Upper lobe of right lung (tissue), 1 donor: ENCODE measurements at regions not wholly inside any gene's neighbourhood (a gene's known extent, or its start where the extent isn't known, plus 50 kb on each side); places are given as distances from the start of the nearest gene placed in this dataset.

ENCODE experiments used
- ATAC-seq: fragments of 200-7000 bp; cut with Tn5 transposase; one replicate; pipeline ENCODE4 v1.9.1; 2020; ENCODE audit warnings: mild to moderate bottlenecking, moderate library complexity
- DNase-seq: peaks from one replicate; pipeline ENCODE4 v3.0.0-alpha.2; 2020
- H3K27ac ChIP-seq: fragments of 200-600 bp; one replicate; pipeline ENCODE4 v1.8.0; 2022
- H3K27me3 ChIP-seq: fragments of 200-600 bp; one replicate; pipeline ENCODE4 v1.8.0; 2022; ENCODE audit warnings: mild to moderate bottlenecking
- H3K36me3 ChIP-seq: fragments of 200-600 bp; one replicate; pipeline ENCODE4 v1.8.0; 2022
- H3K4me1 ChIP-seq: fragments of 200-600 bp; one replicate; pipeline ENCODE4 v1.8.0; 2022
- H3K4me3 ChIP-seq: fragments of 200-600 bp; one replicate; pipeline ENCODE4 v1.8.0; 2022; ENCODE audit warnings: mild to moderate bottlenecking
- H3K9me3 ChIP-seq: fragments of 200-600 bp; one replicate; pipeline ENCODE4 v1.8.0; 2022
- intact Hi-C: fragments of 100-400 bp; cut with DNase I; formaldehyde crosslinking; loops from one replicate; pipeline ENCODE4 v1.11.0; 2022
- TF ChIP-seq, protein P1 (sequence below): fragments of 200-600 bp; IDR thresholded peaks from one replicate; pipeline ENCODE4 v1.8.0; 2022; ENCODE audit warnings: antibody characterized with exemption
- donor health status: DM: no; HTN: yes; CAD: no; lungs with severe emphysema.

DNA sequence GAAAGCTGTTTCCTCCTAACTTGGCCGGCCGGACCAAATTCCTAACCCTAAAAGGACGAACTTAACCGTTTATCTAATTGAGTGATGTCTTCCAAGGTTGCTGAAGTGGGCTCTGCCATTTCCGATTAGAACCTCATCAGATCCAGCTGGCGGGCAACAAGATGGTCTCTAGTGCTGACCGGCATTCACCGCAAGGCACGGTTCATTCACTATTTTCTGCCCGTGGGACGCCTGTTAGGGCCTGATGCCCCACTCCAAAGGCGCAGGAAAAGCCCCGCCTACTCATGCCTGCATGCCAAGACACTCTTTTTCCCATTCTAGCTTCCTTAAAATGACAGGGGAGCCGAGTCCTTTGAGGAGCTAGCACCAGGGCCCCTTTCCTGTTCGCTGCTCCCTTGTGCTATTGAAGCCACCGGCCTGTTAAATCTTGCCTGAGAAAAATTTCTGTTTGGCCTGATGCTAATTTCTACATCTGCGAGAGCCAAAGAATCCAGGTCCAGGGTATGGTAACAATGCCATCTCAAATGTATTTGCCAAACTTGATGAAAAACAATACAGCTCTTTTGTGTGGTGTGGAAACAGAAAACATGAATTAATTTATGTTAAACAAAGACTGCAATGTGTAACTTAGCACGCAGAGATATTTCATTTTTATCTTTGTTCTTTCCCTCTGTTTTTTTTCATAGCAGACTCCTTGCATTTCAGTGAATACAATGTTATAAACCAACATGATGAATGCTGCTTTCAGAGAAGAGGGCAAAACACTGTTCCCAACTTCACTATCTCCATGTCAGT, 1071.2 kb upstream of the USP15 start:
- Histone ChIP-seq H3K9me3 (no peaks in the 10 kb centered on the region), H3K27me3 (no peaks in the 10 kb centered on the region), H3K27ac (no peak overlapping the region), H3K4me1 (no peaks in the 10 kb centered on the region), H3K4me3 (no peak overlapping the region), H3K36me3 (no peaks in the 10 kb centered on the region)
- DNase-seq = no peak
- intact Hi-C loops = no loop called here
- TF ChIP-seq, protein P1, sequence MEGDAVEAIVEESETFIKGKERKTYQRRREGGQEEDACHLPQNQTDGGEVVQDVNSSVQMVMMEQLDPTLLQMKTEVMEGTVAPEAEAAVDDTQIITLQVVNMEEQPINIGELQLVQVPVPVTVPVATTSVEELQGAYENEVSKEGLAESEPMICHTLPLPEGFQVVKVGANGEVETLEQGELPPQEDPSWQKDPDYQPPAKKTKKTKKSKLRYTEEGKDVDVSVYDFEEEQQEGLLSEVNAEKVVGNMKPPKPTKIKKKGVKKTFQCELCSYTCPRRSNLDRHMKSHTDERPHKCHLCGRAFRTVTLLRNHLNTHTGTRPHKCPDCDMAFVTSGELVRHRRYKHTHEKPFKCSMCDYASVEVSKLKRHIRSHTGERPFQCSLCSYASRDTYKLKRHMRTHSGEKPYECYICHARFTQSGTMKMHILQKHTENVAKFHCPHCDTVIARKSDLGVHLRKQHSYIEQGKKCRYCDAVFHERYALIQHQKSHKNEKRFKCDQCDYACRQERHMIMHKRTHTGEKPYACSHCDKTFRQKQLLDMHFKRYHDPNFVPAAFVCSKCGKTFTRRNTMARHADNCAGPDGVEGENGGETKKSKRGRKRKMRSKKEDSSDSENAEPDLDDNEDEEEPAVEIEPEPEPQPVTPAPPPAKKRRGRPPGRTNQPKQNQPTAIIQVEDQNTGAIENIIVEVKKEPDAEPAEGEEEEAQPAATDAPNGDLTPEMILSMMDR = no peak
- ATAC-seq = no peak

DNA sequence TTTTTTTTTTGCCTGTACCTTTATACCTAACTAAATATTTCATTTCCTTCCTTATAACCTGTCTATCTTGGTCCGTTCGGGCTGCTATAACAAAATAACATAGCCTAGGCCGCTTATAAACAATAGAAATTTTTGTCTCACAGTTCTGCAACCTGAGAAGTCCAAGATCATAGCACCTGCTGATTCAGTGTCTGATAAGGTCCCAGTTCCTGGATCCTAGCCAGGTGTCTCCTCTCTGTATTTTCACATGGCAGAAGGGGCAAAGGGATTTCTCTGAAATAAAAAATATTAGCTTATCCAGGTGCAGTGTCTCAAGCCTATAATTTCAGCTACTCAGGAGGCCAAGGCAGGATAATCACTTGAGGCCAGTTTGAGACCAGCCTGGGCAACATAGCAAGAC, 1046.6 kb upstream of the USP15 start:
- Histone ChIP-seq H3K4me3 (no peak overlapping the region), H3K36me3 (no peaks in the 10 kb centered on the region), H3K27me3 (no peaks in the 10 kb centered on the region), H3K27ac (no peak overlapping the region), H3K9me3 (no peaks in the 10 kb centered on the region), H3K4me1 (no peaks in the 10 kb centered on the region)
- ATAC-seq = no peak
- intact Hi-C loops = no loop called here
- TF ChIP-seq, protein P1 = no peak
- no peak for DNase-seq

GRCh38 chr12:61220337-61220736, 1039.9 kb upstream of the USP15 start:
- TF ChIP-seq, protein P1 = no peak

GRCh38 chr12:61232040-61232439, 1028.2 kb upstream of the USP15 start:
- intact Hi-C loops = no loop called here
- H3K27me3 ChIP-seq = no peaks in the 10 kb centered on the region
- H3K9me3 ChIP-seq = no peaks in the 10 kb centered on the region
- H3K36me3 ChIP-seq = no peaks in the 10 kb centered on the region
- H3K4me3 ChIP-seq = no peak overlapping the region
- DNase-seq = no peak
- TF ChIP-seq, protein P1 = no peak
- no peak for ATAC-seq
- no peak overlapping the region for H3K27ac ChIP-seq
- no peaks in the 10 kb centered on the region for H3K4me1 ChIP-seq

More at GRCh38 chr12:61220337-61220736, 1039.9 kb upstream of the USP15 start:
- intact Hi-C loops = no loop called here
- Histone ChIP-seq H3K4me3 (no peak overlapping the region), H3K36me3 (no peaks in the 10 kb centered on the region), H3K4me1 (no peaks in the 10 kb centered on the region), H3K27ac (no peak overlapping the region), H3K9me3 (no peaks in the 10 kb centered on the region), H3K27me3 (no peaks in the 10 kb centered on the region)
- ATAC-seq = no peak
- no peak for DNase-seq

- TF ChIP-seq, protein P1 = no peak
- DNase-seq = no peak
- intact Hi-C loops = no loop called here
- no peak for ATAC-seq
- Histone ChIP-seq H3K27ac (no peak overlapping the region), H3K4me1 (no peaks in the 10 kb centered on the region), H3K4me3 (no peak overlapping the region), H3K36me3 (no peaks in the 10 kb centered on the region), H3K27me3 (no peaks in the 10 kb centered on the region), H3K9me3 (no peaks in the 10 kb centered on the region)
Observed at GRCh38 chr12:61250303-61250702, 1009.9 kb upstream of the USP15 start.
